ENCODE measurements at regions not wholly inside any gene's neighbourhood (a gene's known extent, or its start where the extent isn't known, plus 50 kb on each side); places are given as distances from the start of the nearest gene placed in this dataset.
A peak's percentile ranks its signal among the peaks of the same experiment; 100 is the strongest.

DNA sequence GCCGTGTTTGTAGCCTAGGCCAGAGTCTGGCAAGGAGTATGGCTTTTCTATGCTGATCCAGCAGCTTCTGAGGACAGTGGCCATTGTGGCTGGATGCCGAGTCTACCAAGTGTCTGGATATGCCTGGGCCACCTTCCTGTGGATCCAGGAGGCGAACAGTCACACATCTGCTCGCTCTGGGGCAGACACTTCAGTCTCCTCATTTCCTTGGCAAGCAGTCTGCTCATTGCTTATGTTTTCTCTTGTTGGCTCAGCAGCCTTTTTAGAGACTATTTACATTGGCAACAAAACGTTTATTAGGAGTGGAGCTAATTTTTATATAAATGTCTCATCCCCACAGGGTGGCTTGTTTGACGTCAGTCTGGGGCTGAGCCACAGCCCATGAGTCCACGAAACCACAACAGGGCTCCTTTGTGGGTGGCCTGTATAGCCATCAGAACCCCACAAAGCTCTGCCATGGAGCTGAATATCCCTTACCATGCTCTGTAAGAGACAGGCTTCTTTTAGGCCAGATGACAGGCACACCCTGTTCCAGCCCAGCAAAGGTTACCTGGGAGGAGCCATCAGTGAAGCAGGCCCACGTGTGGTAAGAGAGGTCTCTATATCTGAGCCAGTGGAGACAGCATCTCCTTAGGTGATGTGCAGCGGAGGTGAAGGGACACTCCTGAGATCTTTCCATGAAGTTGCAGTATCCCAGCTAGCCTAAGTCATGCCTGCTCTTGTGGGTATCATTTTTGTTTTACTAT, 221.7 kb downstream of the DIRAS2 start:
- no peak overlapping the region for H2BK120ac ChIP-seq (ENCODE audit: low read depth, low read length)
- H2BK15ac ChIP-seq (ENCODE audit: low read length): no peak overlapping the region
- H3K36me3 ChIP-seq (replicated peaks in 1 of 2; ENCODE audit: control insufficient read depth in 2 of 2, insufficient read depth in 2 of 2, low read length in 2 of 2): no peaks in the 10 kb centered on the region
- no peak overlapping the region for H3K4ac ChIP-seq (ENCODE audit: low read length)
- H3K4me2 ChIP-seq (ENCODE audit: insufficient read depth, low read length, poor library complexity, severe bottlenecking): no peak overlapping the region
- H3K4me3 ChIP-seq (ENCODE audit: low read length in 2 of 2): no peak overlapping the region
- DNase-seq (ENCODE audit: low spot score): no peak
- no peak overlapping the region for H2BK5ac ChIP-seq (ENCODE audit: low read length)
- no peaks in the 10 kb centered on the region for H3K9me3 ChIP-seq (replicated peaks in 1 of 2; ENCODE audit: control insufficient read depth in 2 of 2, insufficient read depth in 1 of 2, low read depth in 1 of 2, low read length in 2 of 2)
- no peaks in the 10 kb centered on the region for H3K79me1 ChIP-seq (ENCODE audit: low read depth, low read length)
- H3K23ac ChIP-seq (ENCODE audit: low read depth, low read length, poor library complexity): no peak overlapping the region
- no peak overlapping the region for H3K27ac ChIP-seq (replicated peaks; ENCODE audit: low read length)
- H3K18ac ChIP-seq (ENCODE audit: low read length): no peak overlapping the region
- no peak overlapping the region for H3K9ac ChIP-seq (ENCODE audit: low read depth, low read length, poor library complexity)
- no peak overlapping the region for H4K8ac ChIP-seq (ENCODE audit: low read depth, low read length)
- no peak overlapping the region for H2BK12ac ChIP-seq (ENCODE audit: low read length)
- no peak overlapping the region for H2AFZ ChIP-seq (ENCODE audit: low read length)
- H3K14ac ChIP-seq (ENCODE audit: low read length): no peak overlapping the region
- H3K4me1 ChIP-seq (ENCODE audit: control insufficient read depth in 2 of 2, insufficient read depth in 1 of 2, low read depth in 1 of 2, low read length in 2 of 2): peaks cover 0 to 6% of the 10 kb centered on the region in 2 donors
- no peaks in the 10 kb centered on the region for H3K27me3 ChIP-seq (ENCODE audit: control insufficient read depth in 3 of 3, insufficient read depth in 3 of 3, low read depth in 1 of 3, low read length in 3 of 3)
- no peak overlapping the region for H4K91ac ChIP-seq (ENCODE audit: low read depth, low read length, poor library complexity)
- no peak overlapping the region for H2AK5ac ChIP-seq (ENCODE audit: low read depth, low read length)
- WGBS, 2 donors (ENCODE audit: extremely low coverage in 2 of 2, insufficient read length in 2 of 2, insufficient replicate concordance in 1 of 2): no CpG with 5 or more reads among the region's 9 CpGs

DNA sequence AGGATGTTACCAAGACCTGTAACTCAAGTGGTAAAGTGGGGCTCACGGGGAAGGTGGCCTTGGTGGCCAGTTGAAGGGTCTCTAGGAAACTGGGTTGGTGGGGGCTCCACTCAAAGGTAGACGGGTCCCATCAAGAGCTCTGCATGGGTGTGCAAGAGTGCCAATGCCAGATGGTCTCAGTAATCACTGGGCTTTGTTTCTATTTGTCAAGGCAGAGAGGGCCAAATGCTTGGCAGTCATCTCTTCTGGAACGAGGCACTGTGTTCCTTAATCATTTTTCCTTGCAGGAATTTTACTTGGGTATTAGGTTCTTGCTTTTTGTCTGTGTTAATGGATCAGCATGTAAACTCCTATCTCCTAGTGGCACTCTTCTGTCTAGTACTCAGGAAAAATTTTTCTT, 220.8 kb downstream of the DIRAS2 start:
- Histone ChIP-seq H3K79me1 (ENCODE audit: low read depth, low read length) (no peaks in the 10 kb centered on the region), H3K4me3 (ENCODE audit: low read length in 2 of 2) (no peak overlapping the region), H3K18ac (ENCODE audit: low read length) (no peak overlapping the region), H2BK120ac (ENCODE audit: low read depth, low read length) (no peak overlapping the region), H2BK15ac (ENCODE audit: low read length) (no peak overlapping the region), H3K4me2 (ENCODE audit: insufficient read depth, low read length, poor library complexity, severe bottlenecking) (no peak overlapping the region), H2BK12ac (ENCODE audit: low read length) (no peak overlapping the region), H3K9ac (ENCODE audit: low read depth, low read length, poor library complexity) (no peak overlapping the region), H2AFZ (ENCODE audit: low read length) (no peak overlapping the region), H3K14ac (ENCODE audit: low read length) (no peak overlapping the region), H3K4me1 (ENCODE audit: control insufficient read depth in 2 of 2, insufficient read depth in 1 of 2, low read depth in 1 of 2, low read length in 2 of 2) (peaks cover 0 to 6% of the 10 kb centered on the region in 2 donors), H4K91ac (ENCODE audit: low read depth, low read length, poor library complexity) (no peak overlapping the region), H2AK5ac (ENCODE audit: low read depth, low read length) (no peak overlapping the region), H3K36me3 (replicated peaks in 1 of 2; ENCODE audit: control insufficient read depth in 2 of 2, insufficient read depth in 2 of 2, low read length in 2 of 2) (no peaks in the 10 kb centered on the region), H3K27me3 (ENCODE audit: control insufficient read depth in 3 of 3, insufficient read depth in 3 of 3, low read depth in 1 of 3, low read length in 3 of 3) (no peaks in the 10 kb centered on the region), H3K9me3 (replicated peaks in 1 of 2; ENCODE audit: control insufficient read depth in 2 of 2, insufficient read depth in 1 of 2, low read depth in 1 of 2, low read length in 2 of 2) (no peaks in the 10 kb centered on the region), H2BK5ac (ENCODE audit: low read length) (no peak overlapping the region), H3K23ac (ENCODE audit: low read depth, low read length, poor library complexity) (no peak overlapping the region), H4K8ac (ENCODE audit: low read depth, low read length) (no peak overlapping the region), H3K4ac (ENCODE audit: low read length) (no peak overlapping the region), H3K27ac (replicated peaks; ENCODE audit: low read length) (no peak overlapping the region)
- no peak for DNase-seq (ENCODE audit: low spot score)
- WGBS, 2 donors (ENCODE audit: extremely low coverage in 2 of 2, insufficient read length in 2 of 2, insufficient replicate concordance in 1 of 2): no CpG with 5 or more reads among the region's 3 CpGs

DNA sequence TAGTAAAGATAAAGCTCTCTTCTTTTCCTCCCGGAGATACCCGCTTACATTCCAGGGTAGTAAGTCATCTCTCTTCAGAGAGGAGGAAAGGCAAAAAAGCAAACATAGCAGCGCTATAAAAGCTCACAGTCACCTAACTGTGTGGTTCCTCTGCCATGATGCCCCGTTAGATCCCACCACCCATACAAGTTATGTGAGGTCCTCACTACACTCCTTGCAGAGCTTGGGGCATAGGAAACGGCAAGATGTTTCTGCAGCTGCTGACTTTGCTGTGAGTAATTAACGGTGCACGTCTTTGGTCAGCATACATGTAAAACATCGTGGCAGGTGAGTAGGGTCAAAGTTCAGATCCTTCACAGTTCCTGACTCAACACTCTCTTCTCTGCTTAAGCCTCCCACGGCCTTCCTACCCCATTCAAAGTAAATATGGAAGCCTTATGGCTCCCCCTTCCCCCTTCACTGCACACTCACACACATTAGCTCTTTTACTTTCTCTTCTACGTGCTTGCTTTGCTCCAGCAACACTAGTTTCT, 218.9 kb downstream of the DIRAS2 start:
- Histone ChIP-seq H2AFZ (ENCODE audit: low read length) (no peak overlapping the region), H3K23ac (ENCODE audit: low read depth, low read length, poor library complexity) (no peak overlapping the region), H3K9ac (ENCODE audit: low read depth, low read length, poor library complexity) (no peak overlapping the region), H3K4me3 (ENCODE audit: low read length in 2 of 2) (no peak overlapping the region), H2BK120ac (ENCODE audit: low read depth, low read length) (no peak overlapping the region), H3K4me2 (ENCODE audit: insufficient read depth, low read length, poor library complexity, severe bottlenecking) (no peak overlapping the region), H3K14ac (ENCODE audit: low read length) (no peak overlapping the region), H3K4me1 (ENCODE audit: control insufficient read depth in 2 of 2, insufficient read depth in 1 of 2, low read depth in 1 of 2, low read length in 2 of 2) (peaks cover 0 to 3% of the 10 kb centered on the region in 2 donors), H4K8ac (ENCODE audit: low read depth, low read length) (no peak overlapping the region), H3K4ac (ENCODE audit: low read length) (no peak overlapping the region), H2BK15ac (ENCODE audit: low read length) (no peak overlapping the region), H3K9me3 (replicated peaks in 1 of 2; ENCODE audit: control insufficient read depth in 2 of 2, insufficient read depth in 1 of 2, low read depth in 1 of 2, low read length in 2 of 2) (no peaks in the 10 kb centered on the region), H2BK5ac (ENCODE audit: low read length) (no peak overlapping the region), H3K36me3 (replicated peaks in 1 of 2; ENCODE audit: control insufficient read depth in 2 of 2, insufficient read depth in 2 of 2, low read length in 2 of 2) (no peaks in the 10 kb centered on the region), H3K18ac (ENCODE audit: low read length) (no peak overlapping the region), H2AK5ac (ENCODE audit: low read depth, low read length) (no peak overlapping the region), H4K91ac (ENCODE audit: low read depth, low read length, poor library complexity) (no peak overlapping the region), H3K27ac (replicated peaks; ENCODE audit: low read length) (no peak overlapping the region), H3K79me1 (ENCODE audit: low read depth, low read length) (no peaks in the 10 kb centered on the region), H3K27me3 (ENCODE audit: control insufficient read depth in 3 of 3, insufficient read depth in 3 of 3, low read depth in 1 of 3, low read length in 3 of 3) (no peaks in the 10 kb centered on the region), H2BK12ac (ENCODE audit: low read length) (no peak overlapping the region)
- DNase-seq (ENCODE audit: low spot score): no peak
- no CpG with 5 or more reads among the region's 10 CpGs for WGBS, 2 donors (ENCODE audit: extremely low coverage in 2 of 2, insufficient read length in 2 of 2, insufficient replicate concordance in 1 of 2)

DNA sequence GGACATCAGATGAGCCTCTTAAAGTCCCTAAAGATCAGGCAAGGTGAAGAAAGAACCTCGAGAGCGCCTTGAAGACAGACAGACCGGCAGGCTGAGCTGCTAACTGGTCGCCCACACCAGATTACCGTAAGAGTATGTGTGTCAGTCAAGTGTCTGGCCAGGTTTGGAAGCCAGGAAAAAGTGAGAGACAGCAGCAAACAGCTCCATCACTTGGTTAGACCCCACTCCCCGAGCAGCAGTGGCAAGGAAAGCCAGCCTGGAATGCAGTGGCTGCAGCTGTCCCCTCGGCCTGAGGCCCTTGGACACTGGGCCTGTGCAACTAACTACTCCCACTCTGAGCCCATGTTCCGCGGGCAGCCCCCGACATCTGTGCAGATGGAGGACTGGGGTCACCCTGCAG, 214.1 kb downstream of the DIRAS2 start:
- Histone ChIP-seq H3K27me3 (ENCODE audit: control insufficient read depth in 3 of 3, insufficient read depth in 3 of 3, low read depth in 1 of 3, low read length in 3 of 3) (no peaks in the 10 kb centered on the region), H3K4me3 (ENCODE audit: low read length in 2 of 2) (no peak overlapping the region), H4K91ac (ENCODE audit: low read depth, low read length, poor library complexity) (no peak overlapping the region), H3K79me1 (ENCODE audit: low read depth, low read length) (no peaks in the 10 kb centered on the region), H3K4me1 (ENCODE audit: control insufficient read depth in 2 of 2, insufficient read depth in 1 of 2, low read depth in 1 of 2, low read length in 2 of 2) (peaks cover 5 to 10% of the 10 kb centered on the region in 2 donors), H2AK5ac (ENCODE audit: low read depth, low read length) (peak overlapping the region; percentile 42), H3K27ac (replicated peaks; ENCODE audit: low read length) (no peak overlapping the region), H2BK5ac (ENCODE audit: low read length) (no peak overlapping the region), H3K9me3 (replicated peaks in 1 of 2; ENCODE audit: control insufficient read depth in 2 of 2, insufficient read depth in 1 of 2, low read depth in 1 of 2, low read length in 2 of 2) (no peaks in the 10 kb centered on the region), H2AFZ (ENCODE audit: low read length) (no peak overlapping the region), H3K14ac (ENCODE audit: low read length) (no peak overlapping the region), H3K4me2 (ENCODE audit: insufficient read depth, low read length, poor library complexity, severe bottlenecking) (no peak overlapping the region), H3K23ac (ENCODE audit: low read depth, low read length, poor library complexity) (no peak overlapping the region), H3K9ac (ENCODE audit: low read depth, low read length, poor library complexity) (no peak overlapping the region), H3K4ac (ENCODE audit: low read length) (no peak overlapping the region), H4K8ac (ENCODE audit: low read depth, low read length) (no peak overlapping the region), H3K18ac (ENCODE audit: low read length) (peak overlapping the region; percentile 52), H3K36me3 (replicated peaks in 1 of 2; ENCODE audit: control insufficient read depth in 2 of 2, insufficient read depth in 2 of 2, low read length in 2 of 2) (no peaks in the 10 kb centered on the region), H2BK15ac (ENCODE audit: low read length) (peak overlapping the region; percentile 68), H2BK120ac (ENCODE audit: low read depth, low read length) (no peak overlapping the region), H2BK12ac (ENCODE audit: low read length) (peak overlapping the region; percentile 63)
- no CpG with 5 or more reads among the region's 10 CpGs for WGBS, 2 donors (ENCODE audit: extremely low coverage in 2 of 2, insufficient read length in 2 of 2, insufficient replicate concordance in 1 of 2)
- no peak for DNase-seq (ENCODE audit: low spot score)

Data from neuronal stem cell (in vitro differentiated cells).